Adrenal gland (tissue), 9 donors: ENCODE measurements at regions not wholly inside any gene's neighbourhood (a gene's known extent, or its start where the extent isn't known, plus 50 kb on each side); places are given as distances from the start of the nearest gene placed in this dataset.

Source experiments
- DNase-seq, 7 donors: peaks; one replicate each; pipeline ENCODE4 v3.0.0-alpha.2; 2019 to 2020
- H3K27ac ChIP-seq, 5 donors: fragments of 200-600 bp; sonication (generic) in 4 of 5; 1 replicate in 3 of 5; 2 replicates in 2 of 5; pipeline versions ENCODE4 v1.5.1 to v1.8.0; 2016 to 2020; ENCODE audit warnings: mild to moderate bottlenecking in 1 of 5
- H3K27me3 ChIP-seq: fragments of 200-600 bp; 2 replicates; pipeline ENCODE4 v1.8.0; 2021
- H3K36me3 ChIP-seq, 2 donors: fragments of 200-600 bp; replicated peaks in 1 of 2; 1 replicate in 1 of 2; 2 replicates in 1 of 2; pipeline versions ENCODE4 v1.5.1 to v1.8.0; 2018 to 2022
- H3K4me1 ChIP-seq, 2 donors: fragments of 200-600 bp; replicated peaks in 1 of 2; 1 replicate in 1 of 2; 2 replicates in 1 of 2; pipeline versions ENCODE4 v1.5.1 to v1.8.0; 2018 to 2021
- H3K4me3 ChIP-seq, 4 donors: fragments of 200-600 bp; sonication (generic) in 3 of 4; one replicate each; pipeline ENCODE4 v1.5.1; 2016 to 2018
- H3K9me3 ChIP-seq, 3 donors: fragments of 200-600 bp; sonication (generic) in 1 of 3; replicated peaks in 1 of 3; 1 replicate in 2 of 3; 2 replicates in 1 of 3; pipeline versions ENCODE4 v1.5.1 to v1.8.0; 2016 to 2021
- CTCF ChIP-seq, 6 experiments: fragments of 450-650 bp in 4 of 6; fragments of 200-600 bp in 2 of 6; sonication (generic) in 1 of 6; IDR thresholded peaks; 1 replicate in 5 of 6; 2 replicates in 1 of 6; pipeline versions ENCODE4 v1.5.1 to v1.8.0; 2016 to 2021; ENCODE audit warnings: antibody characterized with exemption in 6 of 6, mild to moderate bottlenecking in 2 of 6, moderate library complexity in 1 of 6
- POLR2A ChIP-seq, 2 donors: fragments of 450-650 bp; IDR thresholded peaks; one replicate each; pipeline ENCODE4 v1.6.1; 2017; ENCODE audit warnings: antibody characterized with exemption in 2 of 2, mild to moderate bottlenecking in 2 of 2, moderate library complexity in 1 of 2
- WGBS, 4 donors: extraction: QIAGEN DNeasy Blood & Tissue Kit in 2 of 4; methylation state at CpG; one replicate each; pipeline versions ENCODE4 v1.1.5 to v1.1.7; 2013 to 2017; 5-methylcytosine and 5-hydroxymethylcytosine counted together
- intact Hi-C, 2 donors: fragments of 100-400 bp; cut with DNase I; formaldehyde crosslinking; loops; one replicate each; pipeline versions ENCODE4 v1.14.1 to v1.15.0; 2022 to 2023
- donor health status: healthy with polysubstance abuse.
- donor health status: Bipolar disorder and iron deficiency.
- donor health status: DM: yes; HTN: yes; CAD: no.
- donor health status: DM: no; HTN: no; CAD: no.
- donor health status: DM: no; HTN: no; CAD: no.

- peaks cover 4% of the 10 kb centered on the region for H3K27me3 ChIP-seq
- H3K36me3 ChIP-seq = no peaks in the 10 kb centered on the region
- intact Hi-C loops = no loop called here
- no peaks in the 10 kb centered on the region for H3K9me3 ChIP-seq
- H3K4me3 ChIP-seq = no peak overlapping the region
- no peaks in the 10 kb centered on the region for H3K4me1 ChIP-seq
- 48 to 69% (median 61%) methylated on average over 5 of the region's 5 CpGs for WGBS, 4 donors
- DNase-seq = no peak
- no peak for TF ChIP-seq CTCF (IDR thresholded peaks at IDR 0.05)
- no peak for TF ChIP-seq POLR2A (IDR thresholded peaks at IDR 0.05)
- no peak overlapping the region for H3K27ac ChIP-seq
Observed at GRCh38 chrX:8868070-8868773, 67.0 kb upstream of the FAM9A start.

DNA sequence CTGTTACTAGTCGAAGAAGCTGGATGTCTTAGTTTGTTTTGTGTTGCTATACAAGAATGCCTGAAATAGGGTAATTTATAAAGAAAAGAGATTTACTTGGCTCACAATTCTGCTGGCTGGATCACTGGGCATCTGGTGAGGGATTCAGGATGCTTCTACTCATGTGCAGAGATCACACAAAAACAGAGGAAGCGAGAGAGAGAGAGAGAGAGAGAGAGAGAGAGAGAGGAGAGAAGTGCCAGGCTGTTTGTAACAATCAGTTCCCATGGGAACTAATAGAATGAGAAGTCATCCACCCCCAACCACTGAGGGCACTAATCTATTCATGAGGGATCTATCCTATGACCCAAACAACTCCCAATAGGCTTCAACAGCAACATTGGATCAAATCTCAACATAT, 66.2 kb upstream of the FAM9A start:
- H3K4me1 ChIP-seq = no peaks in the 10 kb centered on the region
- no peak overlapping the region for H3K27ac ChIP-seq
- intact Hi-C loops = no loop called here
- TF ChIP-seq CTCF (IDR thresholded peaks at IDR 0.05) (no peak), POLR2A (IDR thresholded peaks at IDR 0.05) (no peak)
- H3K9me3 ChIP-seq = no peaks in the 10 kb centered on the region
- H3K36me3 ChIP-seq = no peaks in the 10 kb centered on the region
- DNase-seq = no peak
- H3K4me3 ChIP-seq = no peak overlapping the region
- WGBS, 4 donors = 47 to 80% (median 62%) methylated on average over 2 of the region's 2 CpGs
- peaks cover 5% of the 10 kb centered on the region for H3K27me3 ChIP-seq

- no peak overlapping the region for H3K27ac ChIP-seq
- no peaks in the 10 kb centered on the region for H3K4me1 ChIP-seq
- DNase-seq = peak in 1 of 7 donors; percentile 61
- H3K36me3 ChIP-seq = no peaks in the 10 kb centered on the region
- WGBS, 4 donors = 18 to 36% (median 30%) methylated on average over 5 of the region's 5 CpGs
- no peaks in the 10 kb centered on the region for H3K9me3 ChIP-seq
- no peak overlapping the region for H3K4me3 ChIP-seq
- TF ChIP-seq POLR2A (IDR thresholded peaks at IDR 0.05) (no peak), CTCF (IDR thresholded peaks at IDR 0.05) (no peak)
- intact Hi-C loops = no loop called here
- H3K27me3 ChIP-seq = peaks cover 22% of the 10 kb centered on the region
Observed at GRCh38 chrX:8864161-8864560, 63.0 kb upstream of the FAM9A start.

- TF ChIP-seq CTCF (IDR thresholded peaks at IDR 0.05) (no peak), POLR2A (IDR thresholded peaks at IDR 0.05) (no peak)
- 65 to 83% (median 78%) methylated on average over 2 of the region's 2 CpGs for WGBS, 4 donors
- H3K27me3 ChIP-seq = peaks cover 22% of the 10 kb centered on the region
- no peak overlapping the region for H3K4me3 ChIP-seq
- H3K9me3 ChIP-seq = no peaks in the 10 kb centered on the region
- no peaks in the 10 kb centered on the region for H3K4me1 ChIP-seq
- no peak for DNase-seq
- no peaks in the 10 kb centered on the region for H3K36me3 ChIP-seq
- H3K27ac ChIP-seq = no peak overlapping the region
- intact Hi-C loops = no loop called here
Observed at GRCh38 chrX:8861908-8862307, 60.7 kb upstream of the FAM9A start.
